HG03108 (cell line): ENCODE measurements at regions not wholly inside any gene's neighbourhood (a gene's known extent, or its start where the extent isn't known, plus 50 kb on each side); places are given as distances from the start of the nearest gene placed in this dataset.

Experiments used
- ATAC-seq: cut with Tn5 transposase; IDR thresholded peaks from one replicate; pipeline ENCODE4 v1.9.1; 2021; ENCODE audit warnings: moderate library complexity; ENCODE audit not compliant: unreplicated experiment

- no peak for ATAC-seq
Observed at GRCh38 chr2:12597610-12598009, 119.1 kb upstream of the TRIB2 start.

GRCh38 chr2:12602661-12603060, 114.1 kb upstream of the TRIB2 start:
- no peak for ATAC-seq

DNA sequence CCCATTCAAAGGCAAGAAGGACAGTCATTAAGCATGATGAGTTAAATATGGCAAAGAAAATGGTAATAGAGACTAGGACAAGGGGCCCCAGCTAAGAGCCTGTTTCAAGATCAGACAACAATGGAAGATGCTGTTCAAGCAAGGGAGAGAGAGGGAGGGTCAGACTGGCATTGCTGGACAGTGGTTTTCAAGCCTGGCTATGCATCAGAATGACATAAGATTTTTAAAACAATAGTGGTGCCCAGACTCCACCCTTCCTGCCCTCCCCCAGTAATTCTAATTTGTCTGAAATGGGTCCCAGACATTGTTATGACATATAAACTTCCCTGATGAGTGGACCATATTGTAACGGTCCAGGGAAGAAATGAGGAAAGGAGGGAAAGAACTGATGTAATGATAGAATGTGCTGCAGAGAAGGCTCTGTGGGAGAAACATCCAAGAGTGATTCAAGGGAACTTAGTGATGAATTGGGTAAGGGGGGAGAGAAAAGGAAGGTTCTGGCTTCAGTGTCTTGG, 112.9 kb upstream of the TRIB2 start:
- ATAC-seq = no peak

GRCh38 chr2:12604341-12604740, 112.4 kb upstream of the TRIB2 start:
- ATAC-seq = no peak

- ATAC-seq = no peak
Observed at GRCh38 chr2:12605366-12605765, 111.4 kb upstream of the TRIB2 start.

DNA sequence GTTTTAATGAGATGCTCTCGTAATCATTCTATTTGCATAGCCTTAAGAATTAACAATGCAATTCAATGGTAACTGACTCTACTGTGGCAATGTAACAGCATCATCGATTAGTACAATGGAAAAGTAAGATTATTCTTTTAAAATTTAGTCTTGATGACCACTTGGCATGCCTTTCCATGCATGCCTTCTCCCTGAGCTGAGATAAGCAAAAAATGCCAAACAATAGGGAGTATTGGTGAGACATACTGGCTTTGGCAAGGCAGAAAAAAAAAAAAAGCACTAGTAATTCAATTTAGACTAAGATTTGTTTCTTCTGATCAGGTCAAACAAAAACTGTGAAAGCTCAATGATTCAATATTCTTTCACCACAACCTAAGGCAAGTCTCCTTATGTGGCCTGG, 110.8 kb upstream of the TRIB2 start:
- no peak for ATAC-seq

- ATAC-seq = no peak
Observed at GRCh38 chr2:12606472-12607000, 110.2 kb upstream of the TRIB2 start.

DNA sequence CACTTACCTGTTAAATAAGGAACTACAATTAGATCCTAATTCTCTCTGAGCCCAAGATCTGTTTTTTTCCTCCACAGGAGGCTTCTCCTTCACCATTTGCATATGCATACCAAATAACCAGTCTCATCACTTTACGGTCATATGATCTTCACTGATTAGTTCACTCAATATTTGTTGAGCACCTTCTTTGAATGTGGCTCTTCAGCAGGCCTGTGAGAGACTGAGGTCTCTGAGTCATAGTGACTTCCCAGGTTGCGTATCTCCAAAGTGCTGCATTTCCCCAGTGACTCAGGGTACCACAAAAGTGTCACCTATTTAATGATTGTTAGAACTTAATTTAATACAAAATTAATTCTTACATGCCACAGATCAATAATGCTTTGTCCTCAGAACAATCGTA, 108.8 kb upstream of the TRIB2 start:
- no peak for ATAC-seq

DNA sequence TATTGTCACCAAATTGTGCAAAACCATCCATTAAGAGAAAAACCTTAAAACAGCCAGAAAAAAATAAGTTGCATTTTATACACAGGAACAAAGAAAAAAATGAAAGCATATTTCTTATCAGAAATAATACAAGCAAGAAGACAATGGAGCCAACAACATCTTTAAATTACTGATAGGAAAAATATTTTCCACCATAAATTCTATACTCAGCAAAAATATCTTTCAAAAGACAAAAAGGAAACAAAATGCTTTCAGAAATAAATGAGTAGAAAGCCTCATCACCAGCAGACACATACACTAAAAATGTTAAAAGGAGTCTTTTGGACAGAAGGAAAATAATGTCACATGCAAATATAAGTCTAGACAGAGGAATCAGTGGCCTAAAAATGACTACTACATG, 106.4 kb upstream of the TRIB2 start:
- ATAC-seq = no peak

- ATAC-seq = no peak
Observed at GRCh38 chr2:12612168-12612567, 104.6 kb upstream of the TRIB2 start.

- no peak for ATAC-seq
Observed at GRCh38 chr2:12612671-12613070, 104.1 kb upstream of the TRIB2 start.

DNA sequence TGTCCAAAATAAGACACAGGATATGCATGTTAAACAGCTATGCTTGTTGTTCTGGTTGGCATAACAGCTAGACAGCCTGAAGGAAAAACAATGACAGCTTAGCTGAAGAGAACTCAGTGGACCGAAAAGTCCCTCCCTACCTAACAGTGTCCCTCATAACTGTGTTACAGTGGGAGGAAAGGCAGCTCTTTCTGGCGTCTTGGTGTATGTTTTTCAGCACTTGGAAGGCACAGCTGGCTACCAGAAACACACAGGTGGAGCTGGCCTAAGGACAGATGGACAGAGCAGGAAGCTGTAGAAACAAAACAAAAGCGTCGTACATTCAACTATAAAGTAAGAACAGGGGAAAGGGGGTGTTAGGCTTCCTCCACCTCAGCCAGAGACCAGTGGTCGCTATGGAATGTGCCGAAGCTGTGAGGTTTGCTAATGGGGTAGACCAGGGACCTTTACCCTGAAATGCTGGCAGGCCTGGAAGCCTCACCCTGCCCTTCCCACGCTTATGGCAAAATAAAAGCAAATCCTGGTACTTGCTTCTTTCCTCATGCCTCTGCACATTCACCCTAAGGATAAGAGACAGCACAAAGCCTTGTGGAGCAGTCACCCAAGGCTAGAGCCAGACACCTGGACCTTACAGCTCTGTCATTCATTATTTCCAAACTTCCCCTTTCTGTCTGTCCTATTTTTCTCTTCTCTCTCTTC, 103.5 kb upstream of the TRIB2 start:
- no peak for ATAC-seq

GRCh38 chr2:12615509-12615908, 101.2 kb upstream of the TRIB2 start:
- no peak for ATAC-seq

GRCh38 chr2:12616456-12617156, 100.1 kb upstream of the TRIB2 start:
- ATAC-seq = no peak

- ATAC-seq = no peak
Observed at GRCh38 chr2:12617366-12617765, 99.4 kb upstream of the TRIB2 start.

GRCh38 chr2:12617853-12618252, 98.9 kb upstream of the TRIB2 start:
- no peak for ATAC-seq

- no peak for ATAC-seq
Observed at GRCh38 chr2:12618576-12618975, 98.2 kb upstream of the TRIB2 start.

GRCh38 chr2:12619975-12620374, 96.8 kb upstream of the TRIB2 start:
- ATAC-seq = no peak

GRCh38 chr2:12620759-12621158, 96.0 kb upstream of the TRIB2 start:
- no peak for ATAC-seq

DNA sequence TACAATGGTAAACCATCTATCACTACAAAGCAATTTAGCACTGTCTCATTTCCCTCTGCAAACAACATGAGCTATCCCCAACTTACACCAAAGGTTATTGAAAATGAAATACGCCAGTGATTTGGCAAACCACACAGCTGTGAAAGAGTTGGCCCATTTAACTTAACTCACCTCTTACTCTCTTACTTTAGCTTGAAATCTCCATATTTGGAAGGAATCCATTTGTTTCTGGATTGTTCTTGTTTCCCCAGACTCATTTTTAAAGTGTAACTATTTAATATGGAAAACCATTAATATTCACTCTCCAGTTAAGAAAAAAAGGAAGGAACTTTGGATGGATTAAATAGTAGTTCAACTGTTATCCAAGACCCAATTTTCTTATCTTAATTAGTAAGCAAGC, 93.7 kb upstream of the TRIB2 start:
- ATAC-seq = no peak

DNA sequence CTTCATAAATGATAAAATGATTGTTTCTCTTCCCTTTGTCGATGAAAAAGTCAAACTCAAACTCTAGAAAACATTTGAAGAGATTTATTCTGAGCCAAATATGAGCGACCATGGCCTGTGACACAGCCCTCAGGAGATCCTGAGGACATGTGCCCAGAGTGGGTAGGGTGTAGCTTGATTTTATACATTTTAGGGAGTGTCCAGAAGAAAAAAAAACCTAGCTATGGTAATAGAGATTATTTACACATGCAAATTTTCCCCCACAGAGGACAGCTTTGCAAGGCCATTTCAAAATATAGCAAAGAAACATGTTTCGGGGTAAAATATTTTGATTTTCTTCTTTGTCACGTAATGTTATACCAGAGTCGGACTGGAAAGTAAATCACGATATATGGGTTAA, 92.4 kb upstream of the TRIB2 start:
- no peak for ATAC-seq

DNA sequence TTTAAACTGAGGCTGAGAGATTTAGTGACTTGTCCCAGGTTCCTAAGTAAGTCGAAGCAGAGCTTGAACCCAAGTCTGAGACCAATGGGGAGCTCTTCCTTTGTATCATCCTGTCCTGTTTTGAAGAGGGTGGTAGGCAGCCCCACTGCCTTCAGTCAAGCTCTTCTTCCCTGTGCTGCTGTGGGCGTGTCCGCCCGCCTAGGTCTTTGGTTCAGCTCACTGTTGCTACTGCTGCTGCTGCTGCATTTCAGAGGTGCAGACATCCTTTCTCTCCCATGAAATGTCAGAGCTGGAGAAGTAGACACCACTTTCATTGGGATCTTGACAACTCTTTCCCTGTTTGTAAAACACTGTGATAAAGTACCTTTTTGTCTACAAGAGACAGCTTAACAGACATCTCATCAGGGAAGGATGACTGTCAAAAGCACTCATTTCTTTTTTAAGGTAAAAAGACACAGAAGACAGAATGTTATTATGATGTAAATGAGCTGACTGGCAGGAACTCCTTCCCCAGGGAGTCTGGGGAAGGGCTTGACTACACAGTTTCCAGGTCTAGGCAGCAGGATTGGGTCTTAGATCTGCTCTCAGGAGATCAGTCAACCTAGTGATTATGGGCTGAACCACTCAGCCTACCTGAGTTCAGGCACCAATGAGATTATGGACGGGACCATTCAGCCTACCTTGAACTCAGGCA, 91.7 kb upstream of the TRIB2 start:
- ATAC-seq = no peak
